Mesendoderm (in vitro differentiated cells): ENCODE measurements at regions not wholly inside any gene's neighbourhood (a gene's known extent, or its start where the extent isn't known, plus 50 kb on each side); places are given as distances from the start of the nearest gene placed in this dataset.

Source experiments
- DNase-seq: peaks from one replicate; pipeline ENCODE4 v3.0.0; 2013
- H2AK5ac ChIP-seq: 2 replicates; pipeline ENCODE4 v1.6.1; 2013; ENCODE audit warnings: low read length, inconsistent platforms
- H2BK120ac ChIP-seq: 2 replicates; pipeline ENCODE4 v1.6.1; 2013; ENCODE audit warnings: low read depth, mild to moderate bottlenecking, low read length, moderate library complexity, mixed read lengths
- H2BK15ac ChIP-seq: replicated peaks from 2 replicates; pipeline ENCODE4 v1.6.1; 2013; ENCODE audit warnings: low read depth, mild to moderate bottlenecking, moderate library complexity
- H2BK5ac ChIP-seq: 2 replicates; pipeline ENCODE4 v1.6.1; 2013; ENCODE audit warnings: low read length, inconsistent platforms
- H3K18ac ChIP-seq: 2 replicates; pipeline ENCODE4 v1.6.1; 2013; ENCODE audit warnings: mild to moderate bottlenecking, low read length, mixed read lengths
- H3K23ac ChIP-seq: one replicate; pipeline ENCODE4 v1.6.1; 2013; ENCODE audit warnings: low read length
- H3K27ac ChIP-seq: 2 replicates; pipeline ENCODE4 v1.5.1; 2013; ENCODE audit warnings: low read depth, mild to moderate bottlenecking, inconsistent platforms, low read length, moderate library complexity
- H3K27me3 ChIP-seq: 2 replicates; pipeline ENCODE4 v1.6.1; 2013; ENCODE audit warnings: low read length, control low read depth, mild to moderate bottlenecking, inconsistent platforms; ENCODE audit not compliant: insufficient read depth, poor library complexity
- H3K36me3 ChIP-seq: 2 replicates; pipeline ENCODE4 v1.6.1; 2013; ENCODE audit warnings: low read length, inconsistent platforms; ENCODE audit not compliant: control insufficient read depth, insufficient read depth
- H3K4ac ChIP-seq: one replicate; pipeline ENCODE4 v1.6.1; 2013; ENCODE audit warnings: low read depth, mild to moderate bottlenecking, low read length, moderate library complexity
- H3K4me1 ChIP-seq: 2 replicates; pipeline ENCODE4 v1.6.1; 2013; ENCODE audit warnings: low read depth, low read length, inconsistent platforms; ENCODE audit not compliant: control insufficient read depth
- H3K4me2 ChIP-seq: 2 replicates; pipeline ENCODE4 v1.6.1; 2013; ENCODE audit warnings: low read length
- H3K4me3 ChIP-seq: 2 replicates; pipeline ENCODE4 v1.5.1; 2013; ENCODE audit warnings: mild to moderate bottlenecking, low read length
- H3K56ac ChIP-seq: one replicate; pipeline ENCODE4 v1.6.1; 2013; ENCODE audit warnings: low read length
- H3K79me1 ChIP-seq: 2 replicates; pipeline ENCODE4 v1.6.1; 2013; ENCODE audit warnings: low read length, inconsistent platforms
- H3K79me2 ChIP-seq: 2 replicates; pipeline ENCODE4 v1.6.1; 2013; ENCODE audit warnings: mild to moderate bottlenecking, low read length; ENCODE audit not compliant: control insufficient read depth, insufficient read depth
- H3K9ac ChIP-seq: 2 replicates; pipeline ENCODE4 v1.6.1; 2013; ENCODE audit warnings: low read length, inconsistent platforms
- H4K5ac ChIP-seq: one replicate; pipeline ENCODE4 v1.6.1; 2013; ENCODE audit warnings: low read length
- H4K8ac ChIP-seq: one replicate; pipeline ENCODE4 v1.6.1; 2013; ENCODE audit warnings: low read depth, mild to moderate bottlenecking, control low read depth, low read length, moderate library complexity
- WGBS: extraction: QIAGEN DNeasy Blood & Tissue Kit; methylation state at CpG from one replicate; pipeline ENCODE4 v1.1.7; 2013; ENCODE audit warnings: low lambda C conversion rate, missing lambda C conversion rate; ENCODE audit not compliant: insufficient coverage; ENCODE audit errors: extremely low coverage; 5-methylcytosine and 5-hydroxymethylcytosine counted together

GRCh38 chr12:114741940-114742339 lies 58.0 kb upstream of the TBX3 start:
- Histone ChIP-seq H3K79me1 (no peaks in the 10 kb centered on the region), H3K4ac (no peak overlapping the region), H3K4me3 (no peak overlapping the region), H3K27me3 (no peaks in the 10 kb centered on the region), H3K36me3 (no peaks in the 10 kb centered on the region), H3K79me2 (no peaks in the 10 kb centered on the region), H2BK15ac (no peak overlapping the region), H3K23ac (no peak overlapping the region), H3K56ac (peak overlapping the region; percentile 9), H2BK5ac (no peak overlapping the region), H3K18ac (no peak overlapping the region), H3K27ac (no peak overlapping the region), H2BK120ac (no peak overlapping the region), H3K9ac (no peak overlapping the region), H2AK5ac (no peak overlapping the region), H4K5ac (no peak overlapping the region), H3K4me1 (peaks cover 4% of the 10 kb centered on the region), H4K8ac (no peak overlapping the region), H3K4me2 (no peak overlapping the region)
- no CpG with 5 or more reads among the region's 4 CpGs for WGBS
- DNase-seq: no peak

DNA sequence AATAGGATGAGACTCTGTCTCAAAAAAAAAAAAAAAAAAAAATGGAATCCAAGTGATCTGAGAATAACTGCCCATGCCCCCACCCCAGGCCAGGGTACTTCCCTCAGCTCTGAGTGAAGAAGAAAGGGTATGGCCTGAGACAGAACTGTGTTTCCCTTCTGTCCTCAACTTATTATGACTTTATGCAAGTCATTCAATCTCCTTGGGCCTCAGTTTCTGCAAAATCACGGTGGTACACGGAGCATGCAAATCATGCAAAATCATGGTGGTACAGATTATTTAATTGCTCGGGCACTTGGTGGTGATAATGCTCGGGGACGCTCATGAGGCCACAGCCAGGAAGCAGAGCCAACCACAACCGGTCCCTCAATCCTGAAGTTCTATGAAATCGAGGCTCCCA lies 56.5 kb upstream of the TBX3 start:
- Histone ChIP-seq H4K5ac (no peak overlapping the region), H2BK120ac (no peak overlapping the region), H3K23ac (no peak overlapping the region), H3K4me1 (no peaks in the 10 kb centered on the region), H4K8ac (no peak overlapping the region), H2BK5ac (no peak overlapping the region), H3K18ac (no peak overlapping the region), H2AK5ac (no peak overlapping the region), H3K4me3 (no peak overlapping the region), H3K27ac (no peak overlapping the region), H3K56ac (no peak overlapping the region), H3K79me1 (no peaks in the 10 kb centered on the region), H2BK15ac (no peak overlapping the region), H3K4ac (no peak overlapping the region), H3K27me3 (no peaks in the 10 kb centered on the region), H3K36me3 (no peaks in the 10 kb centered on the region), H3K79me2 (no peaks in the 10 kb centered on the region), H3K9ac (no peak overlapping the region), H3K4me2 (no peak overlapping the region)
- DNase-seq: no peak
- WGBS: no CpG with 5 or more reads among the region's 7 CpGs

DNA sequence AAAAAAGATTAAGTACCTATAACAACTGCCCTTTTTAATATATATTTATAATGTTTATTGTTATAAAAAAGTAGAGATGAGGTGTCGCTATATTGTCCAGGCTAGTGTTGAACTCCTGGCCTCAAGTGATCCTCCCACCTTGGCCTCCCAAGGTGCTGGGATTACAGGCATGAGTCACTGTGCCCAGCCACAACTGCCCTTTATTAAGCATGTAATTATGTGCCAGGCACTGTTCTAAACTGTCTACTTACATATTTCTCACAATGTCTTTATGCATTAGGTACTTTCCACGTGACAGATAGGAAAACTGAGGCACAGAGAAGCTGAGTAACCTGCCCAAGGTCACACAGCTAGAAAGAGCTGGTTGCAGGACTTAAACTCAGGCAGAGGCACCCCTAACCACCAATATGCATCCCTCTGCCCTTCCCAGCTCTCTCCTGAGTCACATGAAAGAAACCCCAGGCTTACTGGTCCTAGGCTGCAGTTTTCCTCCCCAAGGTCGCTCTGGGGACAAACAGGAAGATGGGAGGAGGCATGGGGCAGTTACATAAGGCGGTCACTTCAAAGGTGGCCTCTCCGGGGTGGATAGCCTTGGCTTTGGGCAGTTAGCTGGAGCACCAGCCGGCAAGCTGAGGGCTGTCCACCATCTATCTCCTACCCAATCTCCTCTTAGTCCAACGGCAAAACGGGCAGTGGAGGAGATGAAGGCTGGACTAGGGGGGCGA lies 54.6 kb upstream of the TBX3 start:
- no peaks in the 10 kb centered on the region for H3K79me2 ChIP-seq
- no peak overlapping the region for H4K8ac ChIP-seq
- H3K4me3 ChIP-seq: no peak overlapping the region
- H3K56ac ChIP-seq: no peak overlapping the region
- no peak overlapping the region for H3K18ac ChIP-seq
- H3K27me3 ChIP-seq: no peaks in the 10 kb centered on the region
- no peak overlapping the region for H2BK120ac ChIP-seq
- no peak overlapping the region for H3K4ac ChIP-seq
- H3K27ac ChIP-seq: no peak overlapping the region
- H3K23ac ChIP-seq: no peak overlapping the region
- no peaks in the 10 kb centered on the region for H3K36me3 ChIP-seq
- WGBS: no CpG with 5 or more reads among the region's 9 CpGs
- no peaks in the 10 kb centered on the region for H3K4me1 ChIP-seq
- H2AK5ac ChIP-seq: no peak overlapping the region
- no peak for DNase-seq
- no peak overlapping the region for H2BK5ac ChIP-seq
- H3K4me2 ChIP-seq: no peak overlapping the region
- H4K5ac ChIP-seq: no peak overlapping the region
- H3K79me1 ChIP-seq: no peaks in the 10 kb centered on the region
- H2BK15ac ChIP-seq: no peak overlapping the region
- H3K9ac ChIP-seq: no peak overlapping the region

GRCh38 chr12:114735680-114736374 lies 51.9 kb upstream of the TBX3 start:
- H3K79me1 ChIP-seq: no peaks in the 10 kb centered on the region
- H3K9ac ChIP-seq: peak overlapping the region; percentile 24
- H2BK120ac ChIP-seq: no peak overlapping the region
- H3K4me3 ChIP-seq: no peak overlapping the region
- no peaks in the 10 kb centered on the region for H3K36me3 ChIP-seq
- peak overlapping the region; percentile 24 for H3K4ac ChIP-seq
- no peaks in the 10 kb centered on the region for H3K27me3 ChIP-seq
- no peak overlapping the region for H2BK5ac ChIP-seq
- H4K8ac ChIP-seq: no peak overlapping the region
- DNase-seq: no peak
- H3K4me1 ChIP-seq: no peaks in the 10 kb centered on the region
- WGBS: no CpG with 5 or more reads among the region's 43 CpGs
- H2BK15ac ChIP-seq: no peak overlapping the region
- H3K23ac ChIP-seq: no peak overlapping the region
- peak overlapping the region; percentile 44 for H3K56ac ChIP-seq
- H3K27ac ChIP-seq: no peak overlapping the region
- H3K4me2 ChIP-seq: peak overlapping the region; percentile 20
- no peak overlapping the region for H2AK5ac ChIP-seq
- H3K79me2 ChIP-seq: no peaks in the 10 kb centered on the region
- no peak overlapping the region for H4K5ac ChIP-seq
- H3K18ac ChIP-seq: peak overlapping the region; percentile 28

DNA sequence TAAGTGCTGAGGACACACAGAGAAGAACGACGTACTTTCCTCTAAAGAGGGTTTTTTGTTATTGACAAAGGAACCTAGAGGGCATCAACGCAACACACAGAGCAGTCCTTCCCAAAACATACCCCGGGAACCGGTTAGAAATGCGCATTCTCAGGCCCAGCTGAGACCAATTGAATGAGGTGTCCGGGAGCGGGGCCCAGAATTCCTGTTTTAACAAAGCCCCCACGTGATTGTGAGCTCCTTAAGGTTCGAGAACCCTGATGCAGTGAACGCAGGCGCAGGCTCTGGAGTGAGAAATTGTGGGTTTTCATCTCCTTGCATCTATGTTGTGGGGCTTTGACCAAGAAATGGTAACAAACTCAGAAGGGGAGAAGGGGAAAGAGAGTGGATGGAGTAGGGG lies 51.0 kb upstream of the TBX3 start:
- DNase-seq: peak; percentile 31
- Histone ChIP-seq H3K18ac (no peak overlapping the region), H3K23ac (no peak overlapping the region), H4K8ac (no peak overlapping the region), H3K56ac (peak overlapping the region; percentile 2), H3K79me1 (no peaks in the 10 kb centered on the region), H3K27me3 (no peaks in the 10 kb centered on the region), H3K79me2 (no peaks in the 10 kb centered on the region), H3K4ac (no peak overlapping the region), H4K5ac (no peak overlapping the region), H2AK5ac (no peak overlapping the region), H2BK120ac (no peak overlapping the region), H2BK5ac (no peak overlapping the region), H3K4me1 (no peaks in the 10 kb centered on the region), H3K4me2 (peak overlapping the region; percentile 8), H2BK15ac (no peak overlapping the region), H3K27ac (no peak overlapping the region), H3K9ac (no peak overlapping the region), H3K4me3 (no peak overlapping the region), H3K36me3 (no peaks in the 10 kb centered on the region)
- no CpG with 5 or more reads among the region's 12 CpGs for WGBS
